ENCODE measurements at regions not wholly inside any gene's neighbourhood (a gene's known extent, or its start where the extent isn't known, plus 50 kb on each side); places are given as distances from the start of the nearest gene placed in this dataset.

GRCh38 chr5:175275097-175275496, 168.9 kb downstream of the DRD1 start:
- TF ChIP-seq POLR2A (IDR thresholded peaks at IDR 0.05; ENCODE audit: low read depth, low read length) (no peak), CTCF (conservative IDR thresholded peaks at IDR 0.05; ENCODE audit: low read depth, low read length) (no peak), MXI1 (IDR thresholded peaks at IDR 0.05; ENCODE audit: borderline replicate concordance, low read depth, low read length) (no peak), MAFK (IDR thresholded peaks at IDR 0.05; ENCODE audit: low read depth, low read length) (no peak), RAD21 (IDR thresholded peaks at IDR 0.05; ENCODE audit: low read length) (no peak), USF2 (IDR thresholded peaks at IDR 0.05; ENCODE audit: low read depth, low read length) (no peak), RFX5 (IDR thresholded peaks at IDR 0.05; ENCODE audit: low read depth, low read length) (no peak), CHD1 (IDR thresholded peaks at IDR 0.05; ENCODE audit: low read depth, low read length) (no peak), FOS (IDR thresholded peaks at IDR 0.05; ENCODE audit: low read depth, low read length) (no peak), CEBPB (IDR thresholded peaks at IDR 0.05; ENCODE audit: low read depth, low read length) (no peak), SMC3 (IDR thresholded peaks at IDR 0.05; ENCODE audit: low read depth, low read length) (no peak)
